ENCODE measurements at regions not wholly inside any gene's neighbourhood (a gene's known extent, or its start where the extent isn't known, plus 50 kb on each side); places are given as distances from the start of the nearest gene placed in this dataset.
"Not testable (repeated sequence)": the region's sequence is repeated elsewhere in the genome, so short reads cannot be mapped to it uniquely, and the experiment has no call there.

GRCh38 chr6:58059701-58060100, 742.3 kb downstream of the PRIM2 start:
- H3K36me3 ChIP-seq; H3K27me3 ChIP-seq; H3K9me3 ChIP-seq; H3K4me1 ChIP-seq; H3K4me3 ChIP-seq (ENCODE audit: low read depth, low read length); DNase-seq: not testable (repeated sequence)

GRCh38 chr6:58063542-58063941, 746.1 kb downstream of the PRIM2 start:
- H3K4me1 ChIP-seq; H3K36me3 ChIP-seq; H3K9me3 ChIP-seq; H3K4me3 ChIP-seq (ENCODE audit: low read depth, low read length); DNase-seq; H3K27me3 ChIP-seq: not testable (repeated sequence)

- DNase-seq; H3K36me3 ChIP-seq; H3K4me1 ChIP-seq; H3K4me3 ChIP-seq (ENCODE audit: low read depth, low read length); H3K27me3 ChIP-seq; H3K9me3 ChIP-seq: not testable (repeated sequence)
Measured at GRCh38 chr6:58067867-58068548, 750.6 kb downstream of the PRIM2 start.

GRCh38 chr6:58073263-58073662, 755.8 kb downstream of the PRIM2 start:
- TF ChIP-seq CTCF (IDR thresholded peaks at IDR 0.05; ENCODE audit: low read depth, low read length) = no peak
- no peaks in the 10 kb centered on the region for H3K27me3 ChIP-seq
- H3K9me3 ChIP-seq = no peaks in the 10 kb centered on the region
- H3K36me3 ChIP-seq = no peaks in the 10 kb centered on the region
- no peak for DNase-seq
- no peak overlapping the region for H3K4me3 ChIP-seq (ENCODE audit: low read depth, low read length)
- no peaks in the 10 kb centered on the region for H3K4me1 ChIP-seq

GRCh38 chr6:58090067-58090466, 772.6 kb downstream of the PRIM2 start:
- not testable (repeated sequence) for H3K4me1 ChIP-seq; DNase-seq; H3K36me3 ChIP-seq; H3K27me3 ChIP-seq; H3K9me3 ChIP-seq; H3K4me3 ChIP-seq (ENCODE audit: low read depth, low read length)

GRCh38 chr6:58097251-58097650, 779.8 kb downstream of the PRIM2 start:
- not testable (repeated sequence) for DNase-seq, H3K27me3 ChIP-seq, H3K36me3 ChIP-seq

GRCh38 chr6:58113960-58114359, 796.5 kb downstream of the PRIM2 start:
- DNase-seq = no peak
- no peak for TF ChIP-seq CTCF (IDR thresholded peaks at IDR 0.05; ENCODE audit: low read depth, low read length)
- Histone ChIP-seq H3K36me3 (no peaks in the 10 kb centered on the region), H3K4me1 (no peaks in the 10 kb centered on the region), H3K27me3 (no peaks in the 10 kb centered on the region), H3K9me3 (no peaks in the 10 kb centered on the region), H3K4me3 (ENCODE audit: low read depth, low read length) (no peak overlapping the region)

More at GRCh38 chr6:58097251-58097650, 779.8 kb downstream of the PRIM2 start:
- not testable (repeated sequence) for H3K4me3 ChIP-seq (ENCODE audit: low read depth, low read length); H3K9me3 ChIP-seq; H3K4me1 ChIP-seq

- not testable (repeated sequence) for H3K4me1 ChIP-seq; H3K27me3 ChIP-seq; H3K36me3 ChIP-seq; H3K4me3 ChIP-seq (ENCODE audit: low read depth, low read length); DNase-seq; H3K9me3 ChIP-seq
Measured at GRCh38 chr6:58117162-58117561, 799.7 kb downstream of the PRIM2 start.

- H3K9me3 ChIP-seq; H3K4me1 ChIP-seq; H3K36me3 ChIP-seq; H3K27me3 ChIP-seq; H3K4me3 ChIP-seq (ENCODE audit: low read depth, low read length); DNase-seq: not testable (repeated sequence)
Measured at GRCh38 chr6:58121616-58122015, 804.2 kb downstream of the PRIM2 start.

GRCh38 chr6:58123770-58124169, 806.3 kb downstream of the PRIM2 start:
- not testable (repeated sequence) for H3K36me3 ChIP-seq; H3K9me3 ChIP-seq; H3K4me1 ChIP-seq; DNase-seq; H3K4me3 ChIP-seq (ENCODE audit: low read depth, low read length); H3K27me3 ChIP-seq

GRCh38 chr6:58128549-58128948, 811.1 kb downstream of the PRIM2 start:
- not testable (repeated sequence) for DNase-seq; H3K36me3 ChIP-seq; H3K4me1 ChIP-seq; H3K27me3 ChIP-seq; H3K4me3 ChIP-seq (ENCODE audit: low read depth, low read length); H3K9me3 ChIP-seq

- H3K36me3 ChIP-seq; H3K4me1 ChIP-seq; DNase-seq; H3K9me3 ChIP-seq; H3K4me3 ChIP-seq (ENCODE audit: low read depth, low read length); H3K27me3 ChIP-seq: not testable (repeated sequence)
Measured at GRCh38 chr6:58129098-58129497, 811.7 kb downstream of the PRIM2 start.

- H3K4me1 ChIP-seq; H3K27me3 ChIP-seq; H3K9me3 ChIP-seq; H3K36me3 ChIP-seq; DNase-seq; H3K4me3 ChIP-seq (ENCODE audit: low read depth, low read length): not testable (repeated sequence)
Measured at GRCh38 chr6:58139746-58140145, 822.3 kb downstream of the PRIM2 start.

- H3K4me1 ChIP-seq; H3K4me3 ChIP-seq (ENCODE audit: low read depth, low read length); H3K36me3 ChIP-seq; H3K9me3 ChIP-seq; H3K27me3 ChIP-seq; DNase-seq: not testable (repeated sequence)
Measured at GRCh38 chr6:58171025-58171424, 853.6 kb downstream of the PRIM2 start.

Data from BE2C (cell line).